Muscle layer of duodenum (tissue), 2 donors: ENCODE measurements at regions not wholly inside any gene's neighbourhood (a gene's known extent, or its start where the extent isn't known, plus 50 kb on each side); places are given as distances from the start of the nearest gene placed in this dataset.

Source experiments
- H3K27ac ChIP-seq: one replicate; pipeline ENCODE4 v1.7.0; 2013; ENCODE audit warnings: mild to moderate bottlenecking, low read length
- H3K27me3 ChIP-seq: one replicate; pipeline ENCODE4 v1.7.0; 2013; ENCODE audit warnings: low read depth, mild to moderate bottlenecking, control low read depth, low read length
- H3K36me3 ChIP-seq, 2 donors: one replicate each; pipeline ENCODE4 v1.7.0; 2013; ENCODE audit warnings: low read length in 2 of 2, control low read depth in 1 of 2, mild to moderate bottlenecking in 1 of 2; ENCODE audit not compliant: insufficient read depth in 2 of 2, control insufficient read depth in 1 of 2
- H3K4me1 ChIP-seq, 2 donors: one replicate each; pipeline ENCODE4 v1.7.0; 2013; ENCODE audit warnings: low read length in 2 of 2, mild to moderate bottlenecking in 2 of 2, control low read depth in 1 of 2, moderate library complexity in 1 of 2; ENCODE audit not compliant: insufficient read depth in 2 of 2, control insufficient read depth in 1 of 2
- H3K4me3 ChIP-seq, 2 donors: one replicate each; pipeline ENCODE4 v1.7.0; 2013; ENCODE audit warnings: low read length in 2 of 2, low read depth in 1 of 2, mild to moderate bottlenecking in 1 of 2
- H3K9me3 ChIP-seq, 2 donors: one replicate each; pipeline ENCODE4 v1.7.0; 2013; ENCODE audit warnings: low read length in 2 of 2, control low read depth in 1 of 2, mild to moderate bottlenecking in 1 of 2; ENCODE audit not compliant: control insufficient read depth in 1 of 2
- donor health status: healthy.

GRCh38 chr6:104414723-104415122 lies 445.0 kb downstream of the HACE1 start:
- Histone ChIP-seq H3K27me3 (no peaks in the 10 kb centered on the region), H3K4me3 (no peak overlapping the region), H3K36me3 (no peaks in the 10 kb centered on the region), H3K9me3 (no peaks in the 10 kb centered on the region), H3K4me1 (no peaks in the 10 kb centered on the region), H3K27ac (no peak overlapping the region)

- Histone ChIP-seq H3K27ac (no peak overlapping the region), H3K9me3 (no peaks in the 10 kb centered on the region), H3K36me3 (no peaks in the 10 kb centered on the region), H3K4me1 (no peaks in the 10 kb centered on the region), H3K4me3 (no peak overlapping the region), H3K27me3 (no peaks in the 10 kb centered on the region)
Measured at GRCh38 chr6:104413767-104414166, 446.0 kb downstream of the HACE1 start.

GRCh38 chr6:104411302-104411701 lies 448.4 kb downstream of the HACE1 start:
- Histone ChIP-seq H3K9me3 (no peaks in the 10 kb centered on the region), H3K4me3 (no peak overlapping the region), H3K27ac (no peak overlapping the region), H3K4me1 (no peaks in the 10 kb centered on the region), H3K36me3 (no peaks in the 10 kb centered on the region), H3K27me3 (no peaks in the 10 kb centered on the region)

- Histone ChIP-seq H3K27ac (no peak overlapping the region), H3K4me1 (no peaks in the 10 kb centered on the region), H3K4me3 (no peak overlapping the region), H3K9me3 (no peaks in the 10 kb centered on the region), H3K27me3 (no peaks in the 10 kb centered on the region), H3K36me3 (no peaks in the 10 kb centered on the region)
Measured at GRCh38 chr6:104409913-104410312, 449.8 kb downstream of the HACE1 start.

GRCh38 chr6:104407957-104408356 lies 451.8 kb downstream of the HACE1 start:
- Histone ChIP-seq H3K36me3 (no peaks in the 10 kb centered on the region), H3K9me3 (no peaks in the 10 kb centered on the region), H3K4me3 (no peak overlapping the region), H3K27me3 (no peaks in the 10 kb centered on the region), H3K4me1 (no peaks in the 10 kb centered on the region), H3K27ac (no peak overlapping the region)

- no peaks in the 10 kb centered on the region for H3K4me1 ChIP-seq
- H3K4me3 ChIP-seq: no peak overlapping the region
- H3K27ac ChIP-seq: no peak overlapping the region
- H3K36me3 ChIP-seq: no peaks in the 10 kb centered on the region
- no peaks in the 10 kb centered on the region for H3K27me3 ChIP-seq
- H3K9me3 ChIP-seq: no peaks in the 10 kb centered on the region
Measured at GRCh38 chr6:104404377-104404776, 455.3 kb downstream of the HACE1 start.

- H3K27me3 ChIP-seq: no peaks in the 10 kb centered on the region
- no peaks in the 10 kb centered on the region for H3K4me1 ChIP-seq
Measured at GRCh38 chr6:104402572-104402971, 457.1 kb downstream of the HACE1 start.

GRCh38 chr6:104401926-104402325 lies 457.8 kb downstream of the HACE1 start:
- Histone ChIP-seq H3K27ac (no peak overlapping the region), H3K36me3 (no peaks in the 10 kb centered on the region), H3K4me1 (no peaks in the 10 kb centered on the region), H3K4me3 (no peak overlapping the region), H3K9me3 (no peaks in the 10 kb centered on the region), H3K27me3 (no peaks in the 10 kb centered on the region)

More at GRCh38 chr6:104402572-104402971, 457.1 kb downstream of the HACE1 start:
- no peaks in the 10 kb centered on the region for H3K9me3 ChIP-seq
- no peak overlapping the region for H3K4me3 ChIP-seq
- H3K27ac ChIP-seq: no peak overlapping the region
- no peaks in the 10 kb centered on the region for H3K36me3 ChIP-seq

- Histone ChIP-seq H3K36me3 (no peaks in the 10 kb centered on the region), H3K27ac (no peak overlapping the region), H3K4me1 (no peaks in the 10 kb centered on the region), H3K9me3 (no peaks in the 10 kb centered on the region), H3K4me3 (no peak overlapping the region), H3K27me3 (no peaks in the 10 kb centered on the region)
Measured at GRCh38 chr6:104400844-104401243, 458.9 kb downstream of the HACE1 start.

- Histone ChIP-seq H3K27ac (no peak overlapping the region), H3K9me3 (no peaks in the 10 kb centered on the region), H3K36me3 (no peaks in the 10 kb centered on the region)
Measured at GRCh38 chr6:104396077-104396476, 463.6 kb downstream of the HACE1 start.

GRCh38 chr6:104381907-104382306 lies 477.8 kb downstream of the HACE1 start:
- no peaks in the 10 kb centered on the region for H3K27me3 ChIP-seq
- H3K4me3 ChIP-seq: no peak overlapping the region
- H3K36me3 ChIP-seq: no peaks in the 10 kb centered on the region
- H3K27ac ChIP-seq: no peak overlapping the region
- no peaks in the 10 kb centered on the region for H3K4me1 ChIP-seq
- H3K9me3 ChIP-seq: no peaks in the 10 kb centered on the region

More at GRCh38 chr6:104396077-104396476, 463.6 kb downstream of the HACE1 start:
- no peaks in the 10 kb centered on the region for H3K27me3 ChIP-seq
- no peaks in the 10 kb centered on the region for H3K4me1 ChIP-seq
- H3K4me3 ChIP-seq: no peak overlapping the region

GRCh38 chr6:104365451-104366234 lies 494.1 kb downstream of the HACE1 start:
- Histone ChIP-seq H3K4me3 (no peak overlapping the region), H3K9me3 (no peaks in the 10 kb centered on the region), H3K4me1 (no peaks in the 10 kb centered on the region), H3K27me3 (no peaks in the 10 kb centered on the region), H3K36me3 (no peaks in the 10 kb centered on the region), H3K27ac (no peak overlapping the region)
